GM12892 (cell line): ENCODE measurements at regions not wholly inside any gene's neighbourhood (a gene's known extent, or its start where the extent isn't known, plus 50 kb on each side); places are given as distances from the start of the nearest gene placed in this dataset.

Experiments used
- POLR2A ChIP-seq: IDR thresholded peaks from 2 replicates; pipeline ENCODE4 v1.6.1; 2011; ENCODE audit warnings: low read depth, low read length, control low read depth
- POLR2AphosphoS5 ChIP-seq: IDR thresholded peaks from 2 replicates; pipeline ENCODE4 v1.6.1; 2011; ENCODE audit warnings: low read depth, low read length, control low read depth
- TAF1 ChIP-seq: IDR thresholded peaks from 2 replicates; pipeline ENCODE4 v1.6.1; 2011; ENCODE audit warnings: low read depth, mild to moderate bottlenecking, control low read depth, low read length, borderline replicate concordance

DNA sequence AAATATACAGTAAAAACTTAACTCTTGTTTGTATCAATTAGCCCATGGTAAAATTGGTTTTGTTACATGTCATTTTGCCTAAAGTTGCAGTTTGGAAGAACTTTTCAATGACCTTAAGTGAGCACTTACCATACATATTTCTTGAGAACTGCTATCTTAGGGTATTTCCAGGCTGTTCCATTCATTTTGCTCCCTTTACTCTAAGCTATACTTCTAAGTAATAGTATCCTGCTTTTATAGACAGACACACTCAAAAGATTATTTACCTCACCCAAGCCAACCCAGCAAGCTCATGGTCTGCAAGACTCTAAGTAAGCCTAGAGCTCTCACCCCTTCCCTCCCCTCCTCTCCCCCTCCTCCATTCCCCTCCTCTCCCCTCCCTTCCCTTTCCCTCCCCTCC lies 294.0 kb downstream of the HS3ST1 start:
- TF ChIP-seq POLR2AphosphoS5 (no peak), TAF1 (no peak), POLR2A (no peak)
